ENCODE measurements at regions not wholly inside any gene's neighbourhood (a gene's known extent, or its start where the extent isn't known, plus 50 kb on each side); places are given as distances from the start of the nearest gene placed in this dataset.

GRCh38 chr2:35416391-35417140 is 939.0 kb upstream of the CRIM1 start:
- DNase-seq, result no peak

GRCh38 chr2:35415942-35416341 is 939.6 kb upstream of the CRIM1 start:
- DNase-seq, result no peak

- DNase-seq, result no peak
Measured at GRCh38 chr2:35415282-35415681, 940.3 kb upstream of the CRIM1 start.

GRCh38 chr2:35410431-35411061 is 945.0 kb upstream of the CRIM1 start:
- DNase-seq, result peak in 1 of 2 donors; percentile 35

- no peak for DNase-seq
Measured at GRCh38 chr2:35409762-35410161, 945.8 kb upstream of the CRIM1 start.

- no peak for DNase-seq
Measured at GRCh38 chr2:35408320-35408719, 947.3 kb upstream of the CRIM1 start.

- DNase-seq, result no peak
Measured at GRCh38 chr2:35391736-35392442, 963.7 kb upstream of the CRIM1 start.

GRCh38 chr2:35378791-35379190 is 976.8 kb upstream of the CRIM1 start:
- DNase-seq, result no peak

GRCh38 chr2:35374845-35375244 is 980.7 kb upstream of the CRIM1 start:
- no peak for DNase-seq

GRCh38 chr2:35365859-35366258 is 989.7 kb upstream of the CRIM1 start:
- no peak for DNase-seq

GRCh38 chr2:35356332-35356731 is 999.2 kb upstream of the CRIM1 start:
- DNase-seq, result no peak

GRCh38 chr2:35355056-35355455 is 1000.5 kb upstream of the CRIM1 start:
- no peak for DNase-seq

GRCh38 chr2:35347561-35347960 is 1008.0 kb upstream of the CRIM1 start:
- no peak for DNase-seq

- DNase-seq, result no peak
Measured at GRCh38 chr2:35343135-35343534, 1012.4 kb upstream of the CRIM1 start.

GRCh38 chr2:35339211-35339610 is 1016.4 kb upstream of the CRIM1 start:
- no peak for DNase-seq

- no peak for DNase-seq
Measured at GRCh38 chr2:35337922-35338321, 1017.7 kb upstream of the CRIM1 start.

- DNase-seq, result no peak
Measured at GRCh38 chr2:35314049-35314448, 1041.5 kb upstream of the CRIM1 start.

- no peak for DNase-seq
Measured at GRCh38 chr2:35301369-35301768, 1054.2 kb upstream of the CRIM1 start.

GRCh38 chr2:35298493-35298892 is 1057.1 kb upstream of the CRIM1 start:
- no peak for DNase-seq

- no peak for DNase-seq
Measured at GRCh38 chr2:35297403-35297802, 1058.2 kb upstream of the CRIM1 start.

GRCh38 chr2:35294636-35295263 is 1060.8 kb upstream of the CRIM1 start:
- DNase-seq, result no peak

- DNase-seq, result no peak
Measured at GRCh38 chr2:35293261-35293660, 1062.3 kb upstream of the CRIM1 start.

GRCh38 chr2:35292199-35292598 is 1063.4 kb upstream of the CRIM1 start:
- no peak for DNase-seq

- DNase-seq, result no peak
Measured at GRCh38 chr2:35281702-35282101, 1073.9 kb upstream of the CRIM1 start.
